NOMO-1 treated with DMSO at 0.1 percent for 48 hours (cell line): ENCODE measurements at regions not wholly inside any gene's neighbourhood (a gene's known extent, or its start where the extent isn't known, plus 50 kb on each side); places are given as distances from the start of the nearest gene placed in this dataset.
"Not testable (repeated sequence)": the region's sequence is repeated elsewhere in the genome, so short reads cannot be mapped to it uniquely, and the experiment has no call there.

ENCODE experiments used
- DNase-seq: peaks from one replicate; lab custom pipeline; 2025; ENCODE audit not compliant: unreplicated experiment; lab: John Stamatoyannopoulos, UW

DNA sequence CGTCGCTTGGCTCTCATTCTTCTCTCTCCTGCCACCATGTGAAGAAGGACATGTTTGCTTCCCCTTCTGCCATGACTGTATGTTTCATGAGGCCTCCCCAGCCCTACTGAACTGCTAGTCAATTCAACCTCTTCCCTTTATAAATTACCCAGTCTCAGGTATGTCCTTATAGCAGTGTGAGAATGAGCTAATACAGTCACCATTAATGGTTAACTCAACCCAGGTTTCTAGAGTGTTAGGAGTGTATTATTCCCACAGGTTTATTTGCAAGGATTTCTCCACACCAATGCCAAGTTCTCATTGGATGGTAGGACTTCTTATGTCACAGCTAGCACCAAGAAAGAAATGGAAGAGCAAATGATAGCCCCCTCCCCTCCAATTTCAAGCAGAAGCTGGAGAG, 71.9 kb downstream of the DYNAP start:
- no peak for DNase-seq

DNA sequence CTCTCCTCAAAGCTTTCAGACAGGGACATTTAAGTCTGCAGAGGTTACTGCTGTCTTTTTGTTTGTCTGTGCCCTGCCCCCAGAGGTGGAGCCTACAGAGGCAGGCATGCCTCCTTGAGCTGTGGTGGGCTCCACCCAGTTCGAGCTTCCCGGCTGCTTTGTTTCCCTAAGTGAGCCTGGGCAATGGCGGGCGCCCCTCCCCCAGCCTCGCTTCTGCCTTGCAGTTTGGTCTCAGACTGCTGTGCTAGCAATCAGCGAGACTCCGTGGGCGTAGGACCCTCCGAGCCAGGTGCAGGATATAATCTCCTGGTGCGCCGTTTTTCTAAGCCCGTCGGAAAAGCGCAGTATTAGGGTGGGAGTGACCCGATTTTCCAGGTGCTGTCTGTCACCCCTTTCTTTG, 78.7 kb downstream of the DYNAP start:
- DNase-seq, result not testable (repeated sequence)

DNA sequence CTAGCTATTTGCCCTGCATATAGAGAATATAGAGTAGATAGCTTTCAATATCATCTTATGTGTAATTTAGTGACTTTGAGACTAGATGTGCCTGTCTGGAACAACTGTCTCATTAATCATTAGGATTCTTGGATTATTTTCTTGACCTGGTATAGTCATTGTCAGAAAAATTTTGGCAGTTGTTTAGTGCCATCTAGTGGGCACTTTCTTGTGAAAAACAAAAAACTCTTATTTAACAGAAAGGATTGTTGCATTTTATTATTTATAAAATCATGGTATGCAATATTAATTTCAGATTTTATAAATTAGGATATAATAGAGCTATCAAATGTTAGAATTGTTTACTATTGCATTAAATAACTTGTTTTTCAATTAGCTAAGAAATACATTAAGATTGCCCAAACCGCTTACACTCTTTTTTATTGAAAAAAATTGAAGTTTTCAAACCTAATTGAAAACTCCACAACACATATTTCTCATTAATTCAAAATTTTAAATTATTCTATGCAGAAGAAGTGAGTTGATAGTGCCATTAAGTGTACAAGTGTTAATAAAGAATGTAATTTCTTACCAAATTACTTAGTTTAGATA, 80.3 kb downstream of the DYNAP start:
- peak; percentile 20 for DNase-seq

DNA sequence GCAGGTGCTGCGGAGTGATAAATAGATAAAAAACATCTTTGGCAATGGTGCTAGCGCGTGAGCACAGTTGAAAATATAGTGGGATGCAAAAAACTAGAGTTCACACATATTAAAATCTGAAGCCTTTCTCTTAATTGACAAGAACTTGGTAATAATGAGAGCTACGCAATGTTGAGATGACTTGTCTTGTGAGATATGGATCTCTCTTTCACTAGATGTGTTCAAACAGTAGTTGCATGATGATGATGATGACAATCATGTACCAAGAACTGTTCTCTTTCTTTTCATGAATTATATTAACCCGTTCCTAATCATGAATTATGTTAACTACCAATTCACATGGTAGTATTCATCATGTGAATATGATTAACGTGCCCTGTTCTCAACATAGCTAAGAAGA, 81.1 kb downstream of the DYNAP start:
- DNase-seq, result no peak

DNA sequence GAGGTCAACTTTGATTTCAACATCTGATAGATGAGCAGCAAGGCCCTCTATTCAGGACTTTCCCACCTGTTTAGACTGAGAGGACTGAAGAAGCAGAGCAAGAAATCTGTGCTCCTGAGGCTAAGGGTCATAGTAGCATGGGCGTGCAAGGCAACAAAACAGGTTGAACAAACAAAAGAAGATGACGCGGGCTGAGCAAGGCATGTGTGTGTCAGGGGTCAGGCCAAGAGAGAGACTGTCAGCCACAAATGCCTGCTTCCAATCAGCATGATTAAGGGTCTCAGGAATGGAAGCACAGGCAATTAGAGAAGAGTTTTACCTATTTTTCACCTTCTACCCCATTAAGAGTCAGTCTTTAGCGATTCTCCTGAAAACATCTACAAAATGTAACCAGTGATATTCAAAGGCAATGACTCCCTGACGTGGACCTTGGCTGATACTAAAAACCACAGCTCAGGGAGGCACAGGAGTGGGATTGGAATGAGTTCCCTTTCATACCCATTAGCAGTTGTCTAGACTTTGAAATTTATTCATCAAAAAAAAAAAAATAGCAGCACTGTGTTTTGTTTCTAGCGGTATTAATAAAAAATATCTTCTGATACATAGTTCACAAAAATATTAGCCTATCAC, 81.9 kb downstream of the DYNAP start:
- no peak for DNase-seq

DNA sequence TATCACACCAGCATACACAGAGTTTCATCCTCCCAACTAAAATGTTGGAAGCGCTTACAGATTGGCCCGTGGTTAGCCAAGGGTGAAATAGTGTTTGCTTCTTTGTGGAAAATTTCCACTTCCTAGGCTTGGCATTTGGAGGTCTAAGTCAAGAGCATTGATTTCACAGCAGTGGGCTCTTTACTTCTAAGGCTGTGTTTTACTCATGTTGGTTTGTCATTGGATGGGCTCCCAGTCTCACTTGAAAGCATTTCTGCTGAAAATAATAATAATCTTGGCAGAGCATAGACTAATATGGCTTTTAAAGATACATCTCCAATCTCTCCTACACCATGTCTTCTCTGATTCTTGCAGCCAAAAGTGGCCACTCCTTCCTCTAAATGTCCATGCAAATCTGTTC, 82.9 kb downstream of the DYNAP start:
- no peak for DNase-seq

DNA sequence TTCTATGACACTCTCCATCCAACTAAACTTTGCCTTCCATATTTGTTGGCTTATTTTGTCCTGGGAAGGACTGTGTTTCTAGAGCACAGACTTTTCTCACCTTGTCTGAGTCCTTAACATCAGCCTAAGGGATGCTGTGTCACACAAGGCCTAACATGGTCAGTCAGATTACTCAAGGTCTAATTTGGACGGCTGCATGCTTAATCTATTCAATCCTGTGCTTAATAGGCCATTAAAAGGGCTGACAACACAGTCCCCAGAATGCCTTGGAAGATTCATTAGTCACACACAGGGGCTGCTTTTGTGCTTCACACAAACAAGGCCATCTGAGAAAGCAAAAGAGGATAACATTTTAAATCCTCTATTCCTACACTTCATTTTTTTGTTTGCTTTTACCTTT, 84.0 kb downstream of the DYNAP start:
- no peak for DNase-seq

DNA sequence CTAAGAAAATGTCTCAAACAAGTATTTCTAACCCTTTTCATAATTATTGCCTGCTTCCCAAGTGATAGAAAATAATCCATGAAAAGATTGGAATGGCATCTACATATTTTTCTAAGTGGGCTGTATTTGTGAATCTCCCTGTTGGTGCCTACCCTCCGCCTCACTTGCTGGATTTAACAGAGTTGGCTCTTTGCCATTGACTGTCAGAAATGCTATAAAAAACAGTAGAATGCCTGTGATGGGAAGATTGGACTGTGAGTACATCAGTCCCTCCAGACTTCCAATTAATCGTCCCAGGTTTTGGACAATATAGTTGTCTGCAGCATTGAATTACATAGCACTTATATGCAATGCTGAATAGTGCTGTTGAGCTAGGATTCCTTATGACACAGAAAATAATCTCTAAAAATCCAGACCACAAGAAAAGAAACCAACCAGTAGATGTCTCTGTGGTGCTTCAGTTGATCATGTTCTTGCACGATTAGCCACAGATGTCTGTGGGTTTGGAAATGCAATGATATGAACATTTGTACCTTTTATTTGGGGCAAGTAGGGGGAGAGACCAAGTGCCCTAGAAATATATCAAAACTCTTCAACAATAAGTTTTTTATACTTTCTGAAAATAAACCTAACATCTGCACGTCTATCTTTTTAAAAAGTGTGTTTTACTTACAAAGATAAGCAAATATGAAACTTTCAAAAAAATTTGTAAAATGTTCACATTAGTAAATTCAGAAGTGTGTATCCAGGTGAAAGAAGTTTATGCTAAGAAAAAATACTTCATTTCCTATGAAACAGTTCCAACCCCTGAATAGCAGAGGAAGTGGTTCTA, 88.5 kb downstream of the DYNAP start:
- DNase-seq, result peak; percentile 54

DNA sequence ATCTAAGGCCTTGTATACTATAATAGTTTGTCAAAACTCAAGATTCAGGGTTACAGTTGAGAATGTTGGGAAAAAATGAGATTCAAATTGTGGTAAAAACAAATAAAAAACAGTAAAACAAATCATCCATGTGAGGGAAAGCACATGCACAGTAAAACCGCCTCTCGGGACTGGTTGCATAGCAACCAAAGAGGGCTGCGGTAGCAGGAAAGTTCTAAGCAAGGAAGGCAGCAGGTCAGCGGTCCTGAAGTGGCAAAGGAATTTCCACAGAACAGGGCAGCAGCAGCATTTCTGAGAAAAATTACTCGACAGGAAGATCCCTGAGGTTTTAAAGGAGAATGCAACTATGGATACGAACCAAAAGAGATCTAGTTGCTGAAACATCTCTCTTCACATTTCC, 93.7 kb downstream of the DYNAP start:
- DNase-seq, result no peak

DNA sequence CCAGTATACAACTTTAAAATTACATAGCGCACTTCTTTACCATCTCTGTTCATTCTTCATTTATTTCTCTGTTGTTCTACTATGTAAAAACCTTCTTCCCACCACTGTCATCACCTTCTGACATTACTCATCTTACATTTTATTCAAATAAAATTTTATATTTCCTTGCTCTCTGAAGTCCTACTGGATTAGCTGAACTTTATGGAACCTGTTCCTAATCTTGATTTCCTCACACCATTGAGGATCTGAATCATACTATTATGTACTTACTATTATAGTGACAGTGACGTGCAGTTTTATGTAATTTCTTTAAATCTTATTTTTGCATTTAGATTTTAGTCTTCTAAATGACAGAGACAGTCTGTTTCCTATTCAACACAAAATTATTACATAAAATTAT, 98.3 kb downstream of the DYNAP start:
- DNase-seq, result no peak

DNA sequence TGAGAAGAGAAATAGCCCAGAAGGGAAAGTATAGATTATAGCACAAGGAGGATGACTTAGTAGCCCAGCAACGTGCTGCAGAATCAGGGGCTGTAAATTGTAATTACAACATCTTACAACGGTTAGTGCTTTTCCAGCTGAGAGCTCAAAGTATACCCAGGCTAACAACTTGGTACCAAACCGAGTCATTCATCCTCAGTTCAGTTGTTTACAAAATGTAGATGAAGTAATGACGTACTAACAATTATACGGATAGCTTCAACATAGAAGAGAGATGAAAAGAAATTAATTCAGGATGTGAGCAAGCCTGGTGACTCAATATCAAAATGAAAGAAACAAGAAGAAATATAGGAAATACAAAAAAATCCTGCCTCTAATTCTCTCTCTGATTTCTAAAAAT, 99.2 kb downstream of the DYNAP start:
- DNase-seq, result no peak

DNA sequence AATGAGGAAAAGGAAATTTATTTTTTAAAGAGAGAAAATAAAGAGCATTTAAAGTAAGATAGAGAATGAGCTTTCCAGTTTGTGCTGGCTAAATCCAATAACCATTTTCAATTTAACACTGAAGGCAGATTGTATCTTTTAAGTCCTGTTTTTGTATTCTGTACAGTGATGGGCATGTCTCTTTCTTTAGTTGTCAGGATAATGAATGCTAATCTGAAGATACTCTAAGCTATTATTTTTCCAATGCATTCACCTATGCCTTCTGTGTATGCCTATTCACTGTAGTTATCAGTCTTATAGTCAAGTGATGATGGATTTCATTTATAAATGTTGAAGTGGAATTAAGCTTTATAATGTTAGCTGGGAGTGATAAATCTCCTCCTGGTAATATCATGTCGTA, 101.4 kb downstream of the DYNAP start:
- DNase-seq, result no peak

DNA sequence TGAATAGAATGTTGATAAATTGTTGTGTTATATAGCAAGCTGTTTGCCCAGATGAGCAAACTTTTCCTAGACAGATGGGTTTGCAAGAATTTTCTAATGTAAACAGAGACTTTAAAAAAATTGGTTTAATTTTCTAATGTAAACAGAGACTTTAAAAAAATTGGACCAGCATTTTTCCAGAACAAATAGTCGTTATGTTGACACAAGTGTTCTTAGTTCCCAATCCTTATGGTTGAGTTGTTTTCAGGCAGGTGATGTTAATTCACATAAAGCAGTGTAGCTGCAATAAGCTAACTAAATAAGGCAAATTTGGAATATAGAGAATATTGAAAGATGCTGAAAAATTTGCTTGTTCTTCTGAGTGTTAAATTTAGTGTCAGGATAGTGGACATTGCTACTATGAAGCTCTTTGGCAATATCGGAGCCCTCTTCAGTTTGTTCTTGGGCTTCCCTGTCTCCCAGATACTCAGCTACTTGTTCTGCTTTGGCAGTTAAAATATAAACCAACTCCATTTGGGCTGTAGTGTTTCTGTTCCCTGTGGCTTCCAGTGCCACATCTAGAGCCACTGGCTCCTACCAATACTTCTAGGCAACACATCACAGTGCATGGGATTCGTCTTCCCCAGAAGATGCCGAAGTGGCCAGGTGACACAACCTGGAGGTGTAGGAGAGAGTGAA, 105.7 kb downstream of the DYNAP start:
- no peak for DNase-seq

DNA sequence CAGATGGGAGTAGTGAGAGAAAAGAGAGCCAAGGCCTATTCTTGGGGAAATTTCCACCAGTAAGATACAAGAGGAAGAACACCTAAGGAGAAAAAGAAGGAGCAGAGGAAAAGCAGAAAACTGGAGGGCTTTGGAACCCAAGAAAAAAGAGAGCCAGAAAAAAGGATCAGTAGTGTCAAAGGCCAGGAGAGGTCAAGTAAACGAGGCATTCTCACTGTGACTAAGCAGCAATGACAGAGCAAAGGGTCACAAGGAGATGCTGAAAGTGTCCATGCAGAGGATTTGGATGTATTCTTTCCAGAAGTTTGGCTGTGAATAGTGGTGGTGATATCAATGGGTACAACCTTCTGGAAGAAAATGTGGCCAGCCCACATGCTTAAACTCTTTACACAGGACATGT, 109.5 kb downstream of the DYNAP start:
- DNase-seq, result no peak

DNA sequence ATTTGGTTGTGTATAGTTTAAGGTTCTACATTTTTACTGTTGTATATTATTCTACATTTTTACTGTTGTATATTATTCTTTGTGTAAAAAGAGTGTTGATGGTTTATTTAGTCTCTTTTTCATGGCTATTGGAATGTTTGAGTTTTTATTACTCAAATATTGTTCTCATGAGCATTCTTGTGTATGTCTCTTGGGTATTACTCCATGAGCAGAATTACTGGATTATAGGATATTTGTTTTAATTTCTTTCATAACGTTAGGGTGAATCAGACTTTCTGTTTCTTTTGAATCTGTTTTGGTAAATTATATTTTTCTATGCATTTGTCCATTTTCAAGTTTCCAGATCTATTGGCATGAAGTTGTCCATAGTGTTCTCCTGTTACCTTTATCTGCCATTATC, 111.6 kb downstream of the DYNAP start:
- no peak for DNase-seq

DNA sequence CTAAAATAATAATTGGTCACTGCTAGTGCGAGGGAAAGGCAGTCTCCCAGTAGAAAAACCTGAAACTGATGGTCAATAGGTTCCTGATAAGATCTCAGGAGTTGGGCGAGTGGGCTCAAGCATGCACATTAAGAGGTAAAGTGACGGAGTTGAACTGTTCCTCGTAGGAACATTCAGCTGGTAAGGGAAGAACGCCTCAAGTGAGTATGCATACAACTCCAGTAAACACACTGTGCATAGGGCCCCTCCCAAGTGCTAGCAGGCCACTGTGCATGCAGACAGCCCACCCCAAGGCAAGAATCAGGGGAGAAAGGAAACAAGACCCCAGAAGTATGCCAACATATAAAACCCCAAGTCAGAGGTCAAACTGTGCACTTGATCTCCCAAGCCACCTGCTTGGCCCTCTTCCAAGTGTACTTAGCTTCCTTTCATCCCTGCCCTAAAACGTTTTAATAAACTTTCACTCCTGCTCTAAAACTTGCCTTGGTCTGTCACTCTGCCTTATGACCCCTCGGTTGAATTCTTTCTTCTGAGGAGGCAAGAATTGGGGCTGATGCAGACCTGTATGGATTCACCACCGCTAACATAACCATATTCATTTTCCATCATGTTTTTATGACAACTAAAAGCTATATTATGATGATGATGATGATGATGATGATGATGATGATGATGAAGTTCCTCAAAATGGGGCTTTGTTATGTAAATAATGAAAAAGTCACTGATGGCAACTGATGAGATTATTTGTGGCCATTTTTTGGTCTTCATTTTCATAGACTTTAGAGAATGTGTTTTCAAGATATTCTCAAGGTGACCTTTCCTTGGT, 118.0 kb upstream of the RAB27B start:
- no peak for DNase-seq

DNA sequence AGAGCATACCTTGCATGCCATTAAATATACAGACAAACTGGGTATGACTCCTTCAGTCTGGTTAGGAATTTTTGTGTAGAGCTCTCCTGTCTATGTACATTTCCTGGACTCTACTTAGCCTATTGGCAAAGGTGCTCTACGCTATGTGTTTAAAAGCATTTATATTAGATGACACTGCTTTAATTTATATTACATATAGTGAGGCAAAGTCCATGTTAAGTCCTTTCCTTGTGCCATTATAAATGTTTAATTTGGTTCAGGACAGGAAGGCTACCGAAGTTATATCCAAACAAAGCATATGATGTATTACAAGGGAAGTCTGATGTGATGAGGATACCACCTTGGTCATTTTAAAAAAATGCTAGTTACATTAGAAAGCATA, 117.4 kb upstream of the RAB27B start:
- DNase-seq, result no peak

DNA sequence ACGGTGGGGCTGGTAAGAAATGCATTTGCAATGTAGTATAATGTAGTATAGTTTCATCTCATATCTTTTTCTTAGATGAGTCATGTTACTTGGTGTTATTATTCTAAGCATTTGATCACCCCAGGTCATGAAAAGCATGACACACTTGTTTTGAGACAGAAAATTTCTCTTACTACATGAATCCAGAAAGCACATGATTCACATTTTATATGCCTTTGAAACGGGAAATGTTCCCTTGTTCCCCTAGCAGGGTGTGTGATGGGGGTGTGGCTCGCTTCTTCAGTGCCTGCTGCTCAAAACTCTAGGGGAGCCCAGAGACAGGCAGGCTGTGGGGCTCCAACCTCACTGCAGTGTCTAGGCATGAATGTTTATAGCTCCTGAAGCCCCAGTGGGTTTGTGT, 116.0 kb upstream of the RAB27B start:
- peak; percentile 21 for DNase-seq

DNA sequence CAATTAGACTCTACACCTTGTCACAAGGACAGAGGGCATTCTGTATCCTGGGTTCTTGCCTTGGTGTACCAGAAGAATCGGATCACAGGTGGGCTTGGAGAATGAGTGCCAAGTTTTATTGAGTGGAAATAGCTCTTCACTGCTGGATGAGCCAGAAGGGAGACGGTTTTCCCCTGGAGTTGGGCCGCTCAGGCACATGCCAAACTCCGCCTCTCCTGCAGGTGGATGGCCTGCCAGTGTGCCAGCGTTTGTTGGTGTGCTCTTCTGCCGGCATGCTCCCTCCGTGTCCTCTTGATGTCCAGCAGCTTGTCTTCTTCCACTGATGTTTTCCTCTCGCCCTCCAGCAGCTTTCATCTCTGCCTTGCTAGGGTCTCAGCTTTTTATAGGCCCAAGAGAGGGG, 115.5 kb upstream of the RAB27B start:
- DNase-seq, result no peak

DNA sequence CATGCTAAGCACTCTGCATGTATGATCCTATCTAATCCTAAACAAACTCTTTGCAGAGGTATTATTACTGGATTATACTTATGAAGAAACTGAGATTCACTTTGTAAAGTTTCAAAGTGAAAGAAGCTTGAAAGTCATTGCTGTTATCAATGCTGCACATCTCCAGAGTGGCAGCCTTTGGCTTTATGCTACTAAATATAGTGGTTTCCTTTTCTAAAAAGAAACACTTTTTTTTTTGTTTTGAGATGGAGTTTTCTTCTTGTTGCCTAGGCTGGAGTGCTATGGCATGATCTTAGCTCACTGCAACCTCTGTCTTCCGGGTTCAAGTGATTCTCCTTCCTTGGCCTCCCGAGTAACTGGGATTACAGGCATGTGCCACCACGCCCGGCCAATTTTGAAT, 114.9 kb upstream of the RAB27B start:
- DNase-seq, result no peak

DNA sequence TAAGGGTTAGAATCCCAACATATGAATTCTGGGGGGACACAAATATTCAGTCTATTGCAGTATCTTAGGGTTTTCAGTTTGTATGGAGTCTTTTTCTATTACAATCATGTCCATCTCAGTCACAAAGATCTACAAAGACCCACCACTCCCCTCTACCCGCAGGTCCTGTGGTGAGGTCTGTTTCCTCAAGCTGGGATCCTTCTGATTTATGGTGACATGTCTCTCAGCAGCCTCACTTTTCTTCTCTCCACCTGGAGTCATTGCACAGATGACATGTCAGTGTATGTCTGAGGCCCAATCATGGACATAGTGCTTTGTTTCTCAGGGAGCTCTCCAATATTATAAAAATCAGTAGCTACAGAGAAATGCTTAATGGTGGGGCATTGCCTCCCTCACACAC, 113.4 kb upstream of the RAB27B start:
- DNase-seq, result no peak
